HEK293 (cell line): ENCODE measurements at regions not wholly inside any gene's neighbourhood (a gene's known extent, or its start where the extent isn't known, plus 50 kb on each side); places are given as distances from the start of the nearest gene placed in this dataset.

Source experiments
- CTCF ChIA-PET: fragments of 350-600 bp; formaldehyde crosslinking; extraction: SDS; loops from one replicate; lab custom pipeline; 2021; ENCODE audit warnings: antibody characterized with exemption; lab: Yijun Ruan, JAX
- POLR2A ChIA-PET: fragments of 300-600 bp; formaldehyde crosslinking; extraction: SDS; loops from one replicate; lab custom pipeline; 2020; ENCODE audit warnings: antibody characterized with exemption, inconsistent platforms; lab: Yijun Ruan, JAX
- H3K27ac ChIP-seq: fragments of 200-500 bp; sonication (Bioruptor generic); 2 replicates; pipeline ENCODE4 v1.5.1; 2014; ENCODE audit warnings: low read depth, low read length, control low read depth, inconsistent platforms; ENCODE audit errors: extremely low read depth
- H3K36me3 ChIP-seq, 2 experiments: fragments of 200-500 bp in 1 of 2; sonication (Bioruptor generic) in 1 of 2; 1 replicate in 1 of 2; 2 replicates in 1 of 2; pipeline ENCODE4 v1.5.1; 2014 to 2017; ENCODE audit warnings: inconsistent platforms in 2 of 2, low read length in 2 of 2; ENCODE audit not compliant: control insufficient read depth in 2 of 2, insufficient read depth in 1 of 2
- H3K4me1 ChIP-seq: fragments of 200-500 bp; sonication (Bioruptor generic); 2 replicates; pipeline ENCODE4 v1.5.1; 2014; ENCODE audit warnings: mild to moderate bottlenecking, low read length, inconsistent platforms; ENCODE audit not compliant: control insufficient read depth, insufficient read depth
- H3K4me3 ChIP-seq: 2 replicates; pipeline ENCODE4 v1.5.1; 2011; ENCODE audit warnings: low read depth, mild to moderate bottlenecking, control low read depth, low read length, moderate library complexity
- H3K9me3 ChIP-seq: fragments of 200-500 bp; sonication (Bioruptor generic); 2 replicates; pipeline ENCODE4 v1.5.1; 2014; ENCODE audit warnings: low read depth, low read length, inconsistent platforms; ENCODE audit not compliant: control insufficient read depth, insufficient read depth
- BCL11B ChIP-seq: fragments of 450-650 bp; formaldehyde crosslinking; IDR thresholded peaks from 2 replicates; pipeline ENCODE4 v1.5.1; 2016; ENCODE audit warnings: low read depth, missing biosample characterization, missing genetic modification characterization
- FEZF1 ChIP-seq: fragments of 450-650 bp; formaldehyde crosslinking; IDR thresholded peaks from 2 replicates; pipeline ENCODE4 v1.5.1; 2016; ENCODE audit warnings: missing biosample characterization, missing genetic modification characterization
- GLI4 ChIP-seq: fragments of 450-650 bp; formaldehyde crosslinking; IDR thresholded peaks from 2 replicates; pipeline ENCODE4 v1.5.1; 2016; ENCODE audit warnings: missing biosample characterization, missing genetic modification characterization
- GLIS2 ChIP-seq: fragments of 450-650 bp; formaldehyde crosslinking; IDR thresholded peaks from 2 replicates; pipeline ENCODE4 v1.5.1; 2016; ENCODE audit warnings: missing biosample characterization, missing genetic modification characterization
- HOXC10 ChIP-seq: sonication (generic); formaldehyde crosslinking; IDR thresholded peaks from 2 replicates; pipeline ENCODE4 v1.8.1; 2023; ENCODE audit warnings: mild to moderate bottlenecking, missing genetic modification reagents
- OVOL3 ChIP-seq: fragments of 450-650 bp; formaldehyde crosslinking; IDR thresholded peaks from 2 replicates; pipeline ENCODE4 v1.5.1; 2016; ENCODE audit warnings: missing biosample characterization, missing genetic modification characterization
- TCF7L2 ChIP-seq: IDR thresholded peaks from 2 replicates; pipeline ENCODE4 v1.6.1; 2011; ENCODE audit warnings: low read depth, mild to moderate bottlenecking, inconsistent platforms, low read length, moderate library complexity, borderline replicate concordance
- ZBTB1 ChIP-seq: fragments of 450-650 bp; formaldehyde crosslinking; IDR thresholded peaks from 2 replicates; pipeline ENCODE4 v1.5.1; 2016; ENCODE audit warnings: missing biosample characterization, missing genetic modification characterization
- ZBTB21 ChIP-seq: fragments of 450-650 bp; formaldehyde crosslinking; IDR thresholded peaks from 2 replicates; pipeline ENCODE4 v1.5.1; 2017; ENCODE audit warnings: missing biosample characterization, missing genetic modification characterization
- ZBTB48 ChIP-seq: fragments of 450-650 bp; formaldehyde crosslinking; IDR thresholded peaks from 2 replicates; pipeline ENCODE4 v1.5.1; 2016; ENCODE audit warnings: missing biosample characterization, missing genetic modification characterization
- ZEB2 ChIP-seq: fragments of 450-650 bp; formaldehyde crosslinking; IDR thresholded peaks from 2 replicates; pipeline ENCODE4 v1.5.1; 2016; ENCODE audit warnings: missing biosample characterization, missing genetic modification characterization
- ZFP3 ChIP-seq: fragments of 450-650 bp; formaldehyde crosslinking; IDR thresholded peaks from 2 replicates; pipeline ENCODE4 v1.5.1; 2016; ENCODE audit warnings: low read depth, missing biosample characterization, missing genetic modification characterization
- ZIC2 ChIP-seq: fragments of 450-650 bp; formaldehyde crosslinking; IDR thresholded peaks from 2 replicates; pipeline ENCODE4 v1.5.1; 2016; ENCODE audit warnings: missing biosample characterization, missing genetic modification characterization
- ZNF19 ChIP-seq: fragments of 450-650 bp; formaldehyde crosslinking; IDR thresholded peaks from 2 replicates; pipeline ENCODE4; 2016; ENCODE audit warnings: missing biosample characterization, missing genetic modification characterization, low read depth
- ZNF211 ChIP-seq: fragments of 450-650 bp; formaldehyde crosslinking; IDR thresholded peaks from 2 replicates; pipeline ENCODE4 v1.5.1; 2016; ENCODE audit warnings: low read depth, missing biosample characterization, missing genetic modification characterization
- ZNF302 ChIP-seq: fragments of 450-650 bp; formaldehyde crosslinking; IDR thresholded peaks from 2 replicates; pipeline ENCODE4 v1.5.1; 2016; ENCODE audit warnings: missing biosample characterization, missing genetic modification characterization, low read depth
- ZNF311 ChIP-seq: fragments of 450-650 bp; formaldehyde crosslinking; IDR thresholded peaks from 2 replicates; pipeline ENCODE4 v1.5.1; 2017; ENCODE audit warnings: missing biosample characterization, missing genetic modification characterization, borderline replicate concordance
- ZNF354C ChIP-seq: fragments of 450-650 bp; formaldehyde crosslinking; IDR thresholded peaks from 2 replicates; pipeline ENCODE4 v1.5.1; 2016; ENCODE audit warnings: missing biosample characterization, missing genetic modification characterization, low read depth, borderline replicate concordance
- ZNF423 ChIP-seq: fragments of 450-650 bp; formaldehyde crosslinking; IDR thresholded peaks from 2 replicates; pipeline ENCODE4 v1.5.1; 2016; ENCODE audit warnings: missing biosample characterization, missing genetic modification characterization
- ZNF473 ChIP-seq: fragments of 450-650 bp; formaldehyde crosslinking; IDR thresholded peaks from 2 replicates; pipeline ENCODE4 v1.5.1; 2017; ENCODE audit warnings: missing biosample characterization, missing genetic modification characterization
- ZNF529 ChIP-seq: fragments of 450-650 bp; formaldehyde crosslinking; IDR thresholded peaks from 2 replicates; pipeline ENCODE4 v1.5.1; 2017; ENCODE audit warnings: missing genetic modification characterization, missing biosample characterization; ENCODE audit not compliant: insufficient replicate concordance
- ZNF560 ChIP-seq: fragments of 450-650 bp; formaldehyde crosslinking; IDR thresholded peaks from 2 replicates; pipeline ENCODE4 v1.5.1; 2017; ENCODE audit warnings: missing biosample characterization, missing genetic modification characterization, borderline replicate concordance
- ZNF792 ChIP-seq: fragments of 450-650 bp; formaldehyde crosslinking; IDR thresholded peaks from 2 replicates; pipeline ENCODE4 v1.5.1; 2016; ENCODE audit warnings: missing biosample characterization, missing genetic modification characterization
- TF ChIP-seq, protein P1 (sequence below): fragments of 450-650 bp; formaldehyde crosslinking; IDR thresholded peaks from 2 replicates; pipeline ENCODE4; 2016; ENCODE audit warnings: missing biosample characterization, missing genetic modification characterization
- TF ChIP-seq, protein P2 (sequence below): fragments of 450-650 bp; formaldehyde crosslinking; IDR thresholded peaks from 2 replicates; pipeline ENCODE4 v1.5.1; 2017; ENCODE audit warnings: missing biosample characterization, missing genetic modification characterization
- TF ChIP-seq, protein P3 (sequence below): fragments of 450-650 bp; formaldehyde crosslinking; IDR thresholded peaks from 2 replicates; pipeline ENCODE4 v1.5.1; 2017; ENCODE audit warnings: missing biosample characterization, mild to moderate bottlenecking, missing genetic modification characterization, moderate library complexity
- TF ChIP-seq, protein P4 (sequence below): fragments of 450-650 bp; formaldehyde crosslinking; optimal IDR thresholded peaks from 2 replicates; pipeline ENCODE3; 2016; ENCODE audit warnings: missing biosample characterization, mild to moderate bottlenecking, missing genetic modification characterization
- TF ChIP-seq, protein P5 (sequence below): fragments of 450-650 bp; formaldehyde crosslinking; IDR thresholded peaks from 2 replicates; pipeline ENCODE4 v1.5.1; 2016; ENCODE audit warnings: missing biosample characterization, missing genetic modification characterization, borderline replicate concordance

DNA sequence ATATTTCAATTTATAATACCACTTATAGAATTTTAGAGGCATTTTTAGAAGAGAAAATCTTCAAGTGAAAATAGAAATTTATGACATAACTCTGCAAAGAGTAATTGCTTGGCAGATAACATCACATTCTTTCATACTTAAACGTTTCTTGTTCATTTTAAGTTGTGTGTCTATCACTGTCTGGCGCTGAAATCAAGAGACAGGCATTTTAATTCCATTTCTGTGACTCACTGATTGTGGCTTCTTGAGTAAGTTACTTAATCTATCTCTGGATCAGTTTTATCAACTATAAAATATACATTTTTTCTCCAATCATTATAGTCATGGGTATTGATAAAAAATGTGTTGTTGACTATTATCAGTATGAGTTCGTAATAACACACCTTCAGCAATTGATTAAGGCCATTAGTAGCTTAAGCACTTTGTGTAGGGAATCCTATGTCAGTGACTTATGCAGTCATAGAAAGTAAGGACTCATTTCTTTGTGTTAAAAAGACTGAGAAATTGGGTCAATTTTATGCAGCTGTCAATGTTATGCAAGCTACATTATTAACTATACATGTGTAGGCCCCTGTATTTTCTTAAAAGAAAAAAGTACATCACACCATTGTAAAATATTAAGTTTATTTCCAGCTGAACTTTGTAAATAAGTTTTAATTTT is 497.3 kb downstream of the CCDC85A start:
- TF ChIP-seq ZNF529 (tag by site-specific recombination) (no peak), ZNF302 (tag by site-specific recombination) (no peak), ZNF354C (tag by site-specific recombination) (no peak), OVOL3 (tag by site-specific recombination) (no peak), GLI4 (tag by site-specific recombination) (no peak), ZNF792 (no peak), ZEB2 (no peak), ZNF560 (tag by site-specific recombination) (no peak), TCF7L2 (no peak), ZIC2 (tag by site-specific recombination) (no peak), ZFP3 (tag by site-specific recombination) (no peak), ZNF473 (tag by site-specific recombination) (no peak)
- TF ChIP-seq, protein P1, sequence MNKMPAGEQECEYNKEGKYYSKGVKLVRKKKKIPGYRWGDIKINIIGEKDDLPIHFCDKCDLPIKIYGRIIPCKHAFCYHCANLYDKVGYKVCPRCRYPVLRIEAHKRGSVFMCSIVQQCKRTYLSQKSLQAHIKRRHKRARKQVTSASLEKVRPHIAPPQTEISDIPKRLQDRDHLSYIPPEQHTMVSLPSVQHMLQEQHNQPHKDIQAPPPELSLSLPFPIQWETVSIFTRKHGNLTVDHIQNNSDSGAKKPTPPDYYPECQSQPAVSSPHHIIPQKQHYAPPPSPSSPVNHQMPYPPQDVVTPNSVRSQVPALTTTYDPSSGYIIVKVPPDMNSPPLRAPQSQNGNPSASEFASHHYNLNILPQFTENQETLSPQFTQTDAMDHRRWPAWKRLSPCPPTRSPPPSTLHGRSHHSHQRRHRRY: no peak
- TF ChIP-seq, protein P2, sequence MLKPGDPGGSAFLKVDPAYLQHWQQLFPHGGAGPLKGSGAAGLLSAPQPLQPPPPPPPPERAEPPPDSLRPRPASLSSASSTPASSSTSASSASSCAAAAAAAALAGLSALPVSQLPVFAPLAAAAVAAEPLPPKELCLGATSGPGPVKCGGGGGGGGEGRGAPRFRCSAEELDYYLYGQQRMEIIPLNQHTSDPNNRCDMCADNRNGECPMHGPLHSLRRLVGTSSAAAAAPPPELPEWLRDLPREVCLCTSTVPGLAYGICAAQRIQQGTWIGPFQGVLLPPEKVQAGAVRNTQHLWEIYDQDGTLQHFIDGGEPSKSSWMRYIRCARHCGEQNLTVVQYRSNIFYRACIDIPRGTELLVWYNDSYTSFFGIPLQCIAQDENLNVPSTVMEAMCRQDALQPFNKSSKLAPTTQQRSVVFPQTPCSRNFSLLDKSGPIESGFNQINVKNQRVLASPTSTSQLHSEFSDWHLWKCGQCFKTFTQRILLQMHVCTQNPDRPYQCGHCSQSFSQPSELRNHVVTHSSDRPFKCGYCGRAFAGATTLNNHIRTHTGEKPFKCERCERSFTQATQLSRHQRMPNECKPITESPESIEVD (tag by site-specific recombination): no peak
- TF ChIP-seq, protein P3, sequence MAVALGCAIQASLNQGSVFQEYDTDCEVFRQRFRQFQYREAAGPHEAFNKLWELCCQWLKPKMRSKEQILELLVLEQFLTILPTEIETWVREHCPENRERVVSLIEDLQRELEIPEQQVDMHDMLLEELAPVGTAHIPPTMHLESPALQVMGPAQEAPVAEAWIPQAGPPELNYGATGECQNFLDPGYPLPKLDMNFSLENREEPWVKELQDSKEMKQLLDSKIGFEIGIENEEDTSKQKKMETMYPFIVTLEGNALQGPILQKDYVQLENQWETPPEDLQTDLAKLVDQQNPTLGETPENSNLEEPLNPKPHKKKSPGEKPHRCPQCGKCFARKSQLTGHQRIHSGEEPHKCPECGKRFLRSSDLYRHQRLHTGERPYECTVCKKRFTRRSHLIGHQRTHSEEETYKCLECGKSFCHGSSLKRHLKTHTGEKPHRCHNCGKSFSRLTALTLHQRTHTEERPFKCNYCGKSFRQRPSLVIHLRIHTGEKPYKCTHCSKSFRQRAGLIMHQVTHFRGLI: no peak
- Histone ChIP-seq H3K9me3 (no peaks in the 10 kb centered on the region), H3K4me1 (no peaks in the 10 kb centered on the region), H3K36me3 (no peaks in the 10 kb centered on the region), H3K27ac (no peak overlapping the region), H3K4me3 (no peak overlapping the region)
- CTCF ChIA-PET: interaction anchor here (0.5 to 1.1 kb wide), 2 partner anchors 10 to 391 kb away, joined by 3 to 4 read pairs; no protein-coding TSS in a partner anchor
- POLR2A ChIA-PET: no interaction called here

DNA sequence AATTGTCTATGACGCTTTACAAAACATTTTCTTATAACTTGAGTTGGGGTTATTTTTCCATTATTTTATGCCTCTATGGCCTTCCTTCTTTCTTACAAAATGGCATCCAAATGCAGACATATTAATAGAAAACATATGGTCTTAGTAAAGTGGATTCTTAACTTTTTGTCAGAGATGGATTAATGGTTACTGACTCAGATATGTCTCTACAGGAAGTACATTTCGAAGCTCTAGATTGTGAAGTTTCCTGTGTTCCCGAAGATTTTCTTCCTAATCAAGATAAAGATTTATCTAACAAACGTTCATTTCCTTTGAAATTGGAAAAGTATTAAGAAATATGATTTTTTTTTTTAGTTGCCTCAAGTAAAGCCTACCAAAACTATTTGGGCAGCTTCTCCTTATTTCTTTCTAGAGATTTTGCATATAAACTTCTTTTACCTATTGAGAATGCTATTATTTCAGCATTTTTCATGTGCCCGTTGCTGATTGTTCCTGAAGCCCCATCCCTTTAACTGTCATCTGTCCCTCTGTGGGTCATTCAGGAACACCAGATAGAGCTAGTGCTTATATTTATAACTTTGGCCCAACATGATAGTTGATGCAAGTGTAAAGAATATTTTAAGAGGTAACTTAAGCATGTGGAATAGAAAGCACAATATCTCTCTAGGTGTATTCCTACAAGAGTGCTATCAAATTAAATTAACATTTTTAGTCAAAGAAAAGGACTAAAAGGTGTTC is 498.0 kb downstream of the CCDC85A start:
- no peak overlapping the region for H3K27ac ChIP-seq
- H3K36me3 ChIP-seq: no peaks in the 10 kb centered on the region
- H3K4me3 ChIP-seq: no peak overlapping the region
- H3K9me3 ChIP-seq: no peaks in the 10 kb centered on the region
- CTCF ChIA-PET: interaction anchor here (1.1 kb wide), 1 partner anchor 9 kb away, joined by 4 read pairs; no protein-coding TSS in a partner anchor
- no peaks in the 10 kb centered on the region for H3K4me1 ChIP-seq
- POLR2A ChIA-PET: no interaction called here
- TF ChIP-seq HOXC10 (CRISPR knock-in tag) (no peak), ZNF211 (tag by site-specific recombination) (no peak), ZBTB1 (tag by site-specific recombination) (no peak), BCL11B (no peak), FEZF1 (tag by site-specific recombination) (no peak), ZNF19 (no peak), ZNF423 (no peak), ZBTB21 (no peak), ZNF311 (tag by site-specific recombination) (no peak), GLIS2 (no peak), ZBTB48 (tag by site-specific recombination) (no peak)
- TF ChIP-seq, protein P4, sequence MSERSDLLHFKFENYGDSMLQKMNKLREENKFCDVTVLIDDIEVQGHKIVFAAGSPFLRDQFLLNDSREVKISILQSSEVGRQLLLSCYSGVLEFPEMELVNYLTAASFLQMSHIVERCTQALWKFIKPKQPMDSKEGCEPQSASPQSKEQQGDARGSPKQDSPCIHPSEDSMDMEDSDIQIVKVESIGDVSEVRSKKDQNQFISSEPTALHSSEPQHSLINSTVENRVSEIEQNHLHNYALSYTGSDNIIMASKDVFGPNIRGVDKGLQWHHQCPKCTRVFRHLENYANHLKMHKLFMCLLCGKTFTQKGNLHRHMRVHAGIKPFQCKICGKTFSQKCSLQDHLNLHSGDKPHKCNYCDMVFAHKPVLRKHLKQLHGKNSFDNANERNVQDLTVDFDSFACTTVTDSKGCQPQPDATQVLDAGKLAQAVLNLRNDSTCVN (tag by site-specific recombination): no peak
- TF ChIP-seq, protein P5, sequence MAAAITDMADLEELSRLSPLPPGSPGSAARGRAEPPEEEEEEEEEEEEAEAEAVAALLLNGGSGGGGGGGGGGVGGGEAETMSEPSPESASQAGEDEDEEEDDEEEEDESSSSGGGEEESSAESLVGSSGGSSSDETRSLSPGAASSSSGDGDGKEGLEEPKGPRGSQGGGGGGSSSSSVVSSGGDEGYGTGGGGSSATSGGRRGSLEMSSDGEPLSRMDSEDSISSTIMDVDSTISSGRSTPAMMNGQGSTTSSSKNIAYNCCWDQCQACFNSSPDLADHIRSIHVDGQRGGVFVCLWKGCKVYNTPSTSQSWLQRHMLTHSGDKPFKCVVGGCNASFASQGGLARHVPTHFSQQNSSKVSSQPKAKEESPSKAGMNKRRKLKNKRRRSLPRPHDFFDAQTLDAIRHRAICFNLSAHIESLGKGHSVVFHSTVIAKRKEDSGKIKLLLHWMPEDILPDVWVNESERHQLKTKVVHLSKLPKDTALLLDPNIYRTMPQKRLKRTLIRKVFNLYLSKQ (tag by site-specific recombination): no peak
